GM23338 (cell line): ENCODE measurements at regions not wholly inside any gene's neighbourhood (a gene's known extent, or its start where the extent isn't known, plus 50 kb on each side); places are given as distances from the start of the nearest gene placed in this dataset.

Experiments
- ATAC-seq: fragments of 200-7000 bp; cut with Tn5 transposase; 3 replicates; pipeline ENCODE4 v1.9.1; 2020
- DNase-seq: peaks from one replicate; pipeline ENCODE4 v3.0.0-alpha.2; 2015; ENCODE audit warnings: low spot score
- H2AFZ ChIP-seq: fragments of 200-600 bp; sonication (generic); 2 replicates; pipeline ENCODE4 v1.8.0; 2016; ENCODE audit warnings: antibody characterized with exemption, mild to moderate bottlenecking, moderate library complexity
- H3F3A ChIP-seq: fragments of 200-600 bp; sonication (generic); replicated peaks from 2 replicates; pipeline ENCODE4 v1.8.0; 2017; ENCODE audit warnings: antibody characterized with exemption, mixed run types, low read depth
- H3K27ac ChIP-seq: fragments of 200-600 bp; sonication (generic); 2 replicates; pipeline ENCODE4 v1.6.1; 2016; ENCODE audit warnings: low read depth
- H3K27me3 ChIP-seq: fragments of 200-600 bp; sonication (generic); 2 replicates; pipeline ENCODE4 v1.8.0; 2016; ENCODE audit warnings: mild to moderate bottlenecking, mixed run types, moderate library complexity; ENCODE audit not compliant: insufficient read depth
- H3K36me3 ChIP-seq: fragments of 200-600 bp; sonication (generic); 2 replicates; pipeline ENCODE4 v1.8.0; 2016; ENCODE audit warnings: mild to moderate bottlenecking; ENCODE audit not compliant: insufficient read depth
- H3K4me1 ChIP-seq: fragments of 200-600 bp; sonication (generic); 2 replicates; pipeline ENCODE4 v1.8.0; 2016; ENCODE audit warnings: mild to moderate bottlenecking, moderate library complexity; ENCODE audit not compliant: insufficient read depth
- H3K4me2 ChIP-seq: fragments of 200-600 bp; sonication (generic); 2 replicates; pipeline ENCODE4 v1.7.1; 2017; ENCODE audit warnings: mixed run types
- H3K4me3 ChIP-seq: fragments of 200-600 bp; sonication (generic); 2 replicates; pipeline ENCODE4 v1.6.1; 2016; ENCODE audit warnings: mixed run types
- H3K79me2 ChIP-seq: fragments of 200-600 bp; sonication (generic); replicated peaks from 2 replicates; pipeline ENCODE4 v1.8.0; 2017; ENCODE audit warnings: mild to moderate bottlenecking; ENCODE audit not compliant: insufficient read depth
- H3K9me2 ChIP-seq: fragments of 200-600 bp; sonication (generic); 2 replicates; pipeline ENCODE4 v1.8.0; 2017; ENCODE audit not compliant: insufficient read depth
- H4K20me1 ChIP-seq: fragments of 200-600 bp; sonication (generic); replicated peaks from 2 replicates; pipeline ENCODE4 v1.8.0; 2017; ENCODE audit warnings: mild to moderate bottlenecking; ENCODE audit not compliant: insufficient read depth
- H3K27ac Mint-ChIP-seq: 2 replicates; pipeline ENCODE4 v1.8.0; 2020; ENCODE audit warnings: inconsistent platforms, mild to moderate bottlenecking, moderate library complexity, mixed read lengths
- H3K27me3 Mint-ChIP-seq: 3 replicates; pipeline ENCODE4 v1.8.0; 2022; ENCODE audit warnings: low read depth, mild to moderate bottlenecking, moderate library complexity, mixed read lengths, inconsistent platforms; ENCODE audit not compliant: insufficient read depth, poor library complexity
- H3K36me3 Mint-ChIP-seq: 3 replicates; pipeline ENCODE4 v1.8.0; 2021; ENCODE audit warnings: low read depth, mild to moderate bottlenecking, inconsistent platforms, moderate library complexity, mixed read lengths
- H3K4me1 Mint-ChIP-seq: 3 replicates; pipeline ENCODE4 v1.8.0; 2020; ENCODE audit warnings: mild to moderate bottlenecking, inconsistent platforms, mixed read lengths
- H3K4me3 Mint-ChIP-seq: 3 replicates; pipeline ENCODE4 v1.8.0; 2021; ENCODE audit warnings: moderate library complexity, mild to moderate bottlenecking, inconsistent platforms, mixed read lengths
- H3K9me3 Mint-ChIP-seq: 3 replicates; pipeline ENCODE4 v1.8.0; 2020; ENCODE audit warnings: moderate library complexity, mild to moderate bottlenecking, inconsistent platforms, mixed read lengths
- CREB1 ChIP-seq: fragments of 250-450 bp; sonication (Bioruptor Pico); IDR thresholded peaks from 2 replicates; pipeline ENCODE4 v1.5.0; 2020; ENCODE audit warnings: low read depth, mild to moderate bottlenecking, moderate library complexity
- CTCF ChIP-seq, 2 experiments: fragments of 200-600 bp in 1 of 2; sonication (generic) in 1 of 2; conservative IDR thresholded peaks; 2 replicates each; pipeline versions ENCODE4 v1.5.1 to v1.6.1; 2016 to 2017; ENCODE audit warnings: antibody characterized with exemption in 2 of 2, low read depth in 2 of 2, mild to moderate bottlenecking in 2 of 2, moderate library complexity in 1 of 2
- ETS1 ChIP-seq: IDR thresholded peaks from 2 replicates; pipeline ENCODE4 v1.6.1; 2016; ENCODE audit warnings: antibody characterized with exemption
- EZH2 ChIP-seq: fragments of 200-600 bp; sonication (generic); IDR thresholded peaks from one replicate; pipeline ENCODE4 v1.8.0; 2017; ENCODE audit warnings: antibody characterized with exemption, mild to moderate bottlenecking, low read depth; ENCODE audit not compliant: unreplicated experiment
- EZH2phosphoT487 ChIP-seq: fragments of 200-600 bp; sonication (generic); IDR thresholded peaks from one replicate; pipeline ENCODE4 v1.8.1; 2018; ENCODE audit warnings: antibody characterized with exemption; ENCODE audit not compliant: unreplicated experiment
- JUNB ChIP-seq: IDR thresholded peaks from one replicate; pipeline ENCODE4 v1.6.1; 2016; ENCODE audit warnings: antibody characterized with exemption; ENCODE audit not compliant: unreplicated experiment
- NANOG ChIP-seq: IDR thresholded peaks from 2 replicates; pipeline ENCODE4 v1.6.1; 2016; ENCODE audit warnings: antibody characterized with exemption, borderline replicate concordance
- POLR2AphosphoS5 ChIP-seq: IDR thresholded peaks from 2 replicates; pipeline ENCODE4 v1.6.1; 2016; ENCODE audit warnings: antibody characterized with exemption, low read depth
- REST ChIP-seq: IDR thresholded peaks from one replicate; pipeline ENCODE4 v1.6.1; 2018; ENCODE audit warnings: antibody characterized with exemption; ENCODE audit not compliant: unreplicated experiment
- STAT1 ChIP-seq: IDR thresholded peaks from one replicate; pipeline ENCODE4 v1.6.1; 2016; ENCODE audit warnings: antibody characterized with exemption; ENCODE audit not compliant: unreplicated experiment
- ZNF114 ChIP-seq: fragments of 250-450 bp; sonication (Bioruptor Pico); IDR thresholded peaks from 2 replicates; pipeline ENCODE4 v1.5.0; 2020; ENCODE audit warnings: mild to moderate bottlenecking, moderate library complexity
- ZNF331 ChIP-seq: fragments of 250-450 bp; sonication (Bioruptor Pico); IDR thresholded peaks from 2 replicates; pipeline ENCODE4 v1.5.0; 2020; ENCODE audit warnings: low read depth, mild to moderate bottlenecking, moderate library complexity
- ZNF462 ChIP-seq: fragments of 250-450 bp; sonication (Bioruptor Pico); IDR thresholded peaks from 2 replicates; pipeline ENCODE4 v1.5.0; 2020; ENCODE audit warnings: mild to moderate bottlenecking, moderate library complexity

GRCh38 chr2:136243638-136244535 is 125.9 kb upstream of the CXCR4 start:
- Histone ChIP-seq H4K20me1 (no peaks in the 10 kb centered on the region), H3K27me3 (no peaks in the 10 kb centered on the region), H3K27ac (no peak overlapping the region), H3K4me3 (no peak overlapping the region), H2AFZ (no peak overlapping the region), H3K9me2 (peaks cover 7% of the 10 kb centered on the region; the same call in 1 of the 2 replicates), H3K4me1 (peaks cover 9% of the 10 kb centered on the region; the same call in 1 of the 2 replicates), H3K4me2 (no peak overlapping the region), H3K79me2 (no peaks in the 10 kb centered on the region), H3F3A (no peaks in the 10 kb centered on the region), H3K36me3 (no peaks in the 10 kb centered on the region)
- Mint-ChIP-seq H3K4me3 (no peak overlapping the region), H3K36me3 (no peaks in the 10 kb centered on the region), H3K9me3 (no peaks in the 10 kb centered on the region), H3K4me1 (peaks cover 11% of the 10 kb centered on the region), H3K27me3 (peaks cover 9% of the 10 kb centered on the region), H3K27ac (no peak overlapping the region)
- ATAC-seq: no peak
- no peak for DNase-seq
- TF ChIP-seq EZH2phosphoT487 (no peak), NANOG (no peak), CREB1 (no peak), CTCF (conservative IDR thresholded peaks at IDR 0.05; ENCODE audit: low read depth in 2 of 2) (no peak), STAT1 (no peak), JUNB (no peak), ZNF331 (CRISPR knock-in tag) (no peak), REST (no peak), ETS1 (no peak), ZNF114 (CRISPR knock-in tag) (no peak), POLR2AphosphoS5 (no peak), EZH2 (no peak), ZNF462 (CRISPR knock-in tag) (no peak)
